ENCODE measurements at regions not wholly inside any gene's neighbourhood (a gene's known extent, or its start where the extent isn't known, plus 50 kb on each side); places are given as distances from the start of the nearest gene placed in this dataset.
"Not testable (repeated sequence)": the region's sequence is repeated elsewhere in the genome, so short reads cannot be mapped to it uniquely, and the experiment has no call there.

DNA sequence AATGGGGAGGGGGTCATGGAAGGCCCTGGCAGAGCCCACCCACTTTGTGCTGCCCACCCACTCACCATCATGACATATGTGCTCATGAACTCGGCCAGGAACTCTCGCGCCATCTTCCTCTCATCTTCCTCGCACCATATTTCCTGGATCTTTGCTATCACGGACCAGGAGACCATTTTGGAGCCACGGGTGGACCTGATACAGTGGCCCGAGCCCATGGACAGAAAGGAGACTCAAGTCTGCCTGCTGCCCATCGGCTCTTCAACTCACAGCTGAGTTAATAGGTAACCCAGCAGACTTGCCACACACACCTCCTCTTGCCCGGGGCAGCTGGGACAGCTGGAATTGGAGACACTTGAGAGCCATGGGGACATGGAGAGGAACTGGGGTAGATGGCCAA, 1958.3 kb downstream of the FOXD4L5 start:
- TF ChIP-seq, protein P1, sequence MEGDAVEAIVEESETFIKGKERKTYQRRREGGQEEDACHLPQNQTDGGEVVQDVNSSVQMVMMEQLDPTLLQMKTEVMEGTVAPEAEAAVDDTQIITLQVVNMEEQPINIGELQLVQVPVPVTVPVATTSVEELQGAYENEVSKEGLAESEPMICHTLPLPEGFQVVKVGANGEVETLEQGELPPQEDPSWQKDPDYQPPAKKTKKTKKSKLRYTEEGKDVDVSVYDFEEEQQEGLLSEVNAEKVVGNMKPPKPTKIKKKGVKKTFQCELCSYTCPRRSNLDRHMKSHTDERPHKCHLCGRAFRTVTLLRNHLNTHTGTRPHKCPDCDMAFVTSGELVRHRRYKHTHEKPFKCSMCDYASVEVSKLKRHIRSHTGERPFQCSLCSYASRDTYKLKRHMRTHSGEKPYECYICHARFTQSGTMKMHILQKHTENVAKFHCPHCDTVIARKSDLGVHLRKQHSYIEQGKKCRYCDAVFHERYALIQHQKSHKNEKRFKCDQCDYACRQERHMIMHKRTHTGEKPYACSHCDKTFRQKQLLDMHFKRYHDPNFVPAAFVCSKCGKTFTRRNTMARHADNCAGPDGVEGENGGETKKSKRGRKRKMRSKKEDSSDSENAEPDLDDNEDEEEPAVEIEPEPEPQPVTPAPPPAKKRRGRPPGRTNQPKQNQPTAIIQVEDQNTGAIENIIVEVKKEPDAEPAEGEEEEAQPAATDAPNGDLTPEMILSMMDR (IDR thresholded peaks at IDR 0.05; ENCODE audit: insufficient read depth, low read depth, low read length): not testable (repeated sequence)
- not testable (repeated sequence) for TF ChIP-seq EZH2 (IDR thresholded peaks at IDR 0.05; ENCODE audit: insufficient read depth, low read length)

All from astrocyte (in vitro differentiated cells and primary cell).